ENCODE measurements at regions not wholly inside any gene's neighbourhood (a gene's known extent, or its start where the extent isn't known, plus 50 kb on each side); places are given as distances from the start of the nearest gene placed in this dataset.

DNA sequence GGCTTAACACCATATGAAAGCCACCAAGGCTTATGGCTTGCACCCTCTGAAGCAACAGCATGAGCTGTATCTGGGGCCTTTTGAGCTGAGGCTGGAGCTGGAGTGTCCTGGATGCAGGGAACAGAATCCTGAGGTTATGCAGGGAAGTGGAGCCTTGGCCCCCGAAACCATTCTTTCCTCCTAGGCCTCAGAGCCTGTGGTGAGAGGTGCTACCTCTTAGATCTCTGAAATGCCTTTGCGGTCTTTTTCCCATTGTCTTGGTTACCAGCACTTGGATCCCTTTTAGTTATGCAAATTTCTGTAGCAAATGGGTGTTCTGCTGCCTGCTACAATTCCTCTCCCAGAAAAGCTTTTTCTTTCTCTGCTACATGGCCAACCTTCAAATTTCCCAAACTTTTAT is 72.7 kb upstream of the CLPB start:
- no peak for DNase-seq (ENCODE audit: low spot score)
- H3K4me1 ChIP-seq (ENCODE audit: insufficient read depth), result no peaks in the 10 kb centered on the region
- no peaks in the 10 kb centered on the region for H3K9me3 ChIP-seq (ENCODE audit: low read depth)
- H3K4me3 ChIP-seq, result no peak overlapping the region
- H3K36me3 ChIP-seq (replicated peaks; ENCODE audit: insufficient read depth, low read depth), result no peaks in the 10 kb centered on the region
- TF ChIP-seq, protein P1, sequence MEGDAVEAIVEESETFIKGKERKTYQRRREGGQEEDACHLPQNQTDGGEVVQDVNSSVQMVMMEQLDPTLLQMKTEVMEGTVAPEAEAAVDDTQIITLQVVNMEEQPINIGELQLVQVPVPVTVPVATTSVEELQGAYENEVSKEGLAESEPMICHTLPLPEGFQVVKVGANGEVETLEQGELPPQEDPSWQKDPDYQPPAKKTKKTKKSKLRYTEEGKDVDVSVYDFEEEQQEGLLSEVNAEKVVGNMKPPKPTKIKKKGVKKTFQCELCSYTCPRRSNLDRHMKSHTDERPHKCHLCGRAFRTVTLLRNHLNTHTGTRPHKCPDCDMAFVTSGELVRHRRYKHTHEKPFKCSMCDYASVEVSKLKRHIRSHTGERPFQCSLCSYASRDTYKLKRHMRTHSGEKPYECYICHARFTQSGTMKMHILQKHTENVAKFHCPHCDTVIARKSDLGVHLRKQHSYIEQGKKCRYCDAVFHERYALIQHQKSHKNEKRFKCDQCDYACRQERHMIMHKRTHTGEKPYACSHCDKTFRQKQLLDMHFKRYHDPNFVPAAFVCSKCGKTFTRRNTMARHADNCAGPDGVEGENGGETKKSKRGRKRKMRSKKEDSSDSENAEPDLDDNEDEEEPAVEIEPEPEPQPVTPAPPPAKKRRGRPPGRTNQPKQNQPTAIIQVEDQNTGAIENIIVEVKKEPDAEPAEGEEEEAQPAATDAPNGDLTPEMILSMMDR (IDR thresholded peaks at IDR 0.05; ENCODE audit: poor library complexity), result no peak
- no peak for TF ChIP-seq EZH2phosphoT487 (IDR thresholded peaks at IDR 0.05; ENCODE audit: low read depth, severe bottlenecking, unreplicated experiment)
- no peak for TF ChIP-seq EZH2 (IDR thresholded peaks at IDR 0.05; ENCODE audit: borderline replicate concordance)
- no peaks in the 10 kb centered on the region for H3K9me2 ChIP-seq (replicated peaks; ENCODE audit: insufficient read depth)
- no peak overlapping the region for H3K4me2 ChIP-seq
- H2AFZ ChIP-seq, result no peak overlapping the region
- H3K27me3 ChIP-seq, result no peaks in the 10 kb centered on the region
- no peak overlapping the region for H3K27ac ChIP-seq
- no peaks in the 10 kb centered on the region for H3K79me2 ChIP-seq
- WGBS (ENCODE audit: low lambda C conversion rate, missing lambda C conversion rate), result 96% methylated on average over 2 of the region's 2 CpGs
- H4K20me1 ChIP-seq (ENCODE audit: insufficient read depth, poor library complexity, severe bottlenecking), result no peaks in the 10 kb centered on the region

DNA sequence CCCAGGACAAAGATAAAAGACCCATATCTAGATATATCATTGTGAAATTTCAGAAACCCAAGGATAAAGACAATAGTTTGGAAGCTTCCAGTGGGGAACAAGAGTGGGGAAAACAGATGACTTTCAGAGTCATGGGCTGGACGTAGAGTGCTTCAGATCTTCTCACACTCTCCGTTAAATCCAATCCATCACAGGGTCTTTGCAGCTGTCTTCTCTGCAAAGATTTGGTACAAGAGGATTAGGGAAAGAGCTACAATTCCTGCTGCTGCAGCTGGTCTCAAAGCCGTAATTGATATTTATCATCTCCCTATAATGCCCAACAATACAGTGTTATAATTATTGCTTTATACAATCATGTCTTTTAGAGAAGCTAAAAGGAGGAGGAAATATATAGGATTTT is 63.4 kb upstream of the CLPB start:
- Histone ChIP-seq H3K79me2 (no peaks in the 10 kb centered on the region), H3K27me3 (no peaks in the 10 kb centered on the region), H3K36me3 (replicated peaks; ENCODE audit: insufficient read depth, low read depth) (no peaks in the 10 kb centered on the region), H3K4me1 (ENCODE audit: insufficient read depth) (no peaks in the 10 kb centered on the region), H2AFZ (no peak overlapping the region), H3K9me2 (replicated peaks; ENCODE audit: insufficient read depth) (no peaks in the 10 kb centered on the region), H3K27ac (no peak overlapping the region), H4K20me1 (ENCODE audit: insufficient read depth, poor library complexity, severe bottlenecking) (no peaks in the 10 kb centered on the region), H3K4me3 (no peak overlapping the region), H3K9me3 (ENCODE audit: low read depth) (no peaks in the 10 kb centered on the region), H3K4me2 (no peak overlapping the region)
- WGBS (ENCODE audit: low lambda C conversion rate, missing lambda C conversion rate), result 48% methylated on average over 3 of the region's 3 CpGs
- no peak for TF ChIP-seq EZH2 (IDR thresholded peaks at IDR 0.05; ENCODE audit: borderline replicate concordance)
- TF ChIP-seq, protein P1 (IDR thresholded peaks at IDR 0.05; ENCODE audit: poor library complexity), result no peak
- TF ChIP-seq EZH2phosphoT487 (IDR thresholded peaks at IDR 0.05; ENCODE audit: low read depth, severe bottlenecking, unreplicated experiment), result no peak
- no peak for DNase-seq (ENCODE audit: low spot score)

DNA sequence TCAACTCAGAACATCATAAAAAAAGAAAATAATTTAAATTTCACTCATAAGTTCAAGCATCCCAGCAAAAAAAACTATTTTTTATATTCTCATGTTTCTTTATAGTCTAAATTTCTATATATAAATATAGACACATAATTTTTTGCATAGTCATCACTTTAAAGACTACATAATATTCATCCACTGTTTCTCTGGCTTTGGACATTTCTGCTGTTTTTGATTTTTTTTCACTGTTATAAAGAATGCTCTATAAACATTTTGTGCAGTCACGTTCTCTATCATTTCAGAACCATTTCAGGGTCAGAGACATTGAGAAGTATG is 59.7 kb upstream of the CLPB start:
- no peaks in the 10 kb centered on the region for H3K4me1 ChIP-seq (ENCODE audit: insufficient read depth)
- H3K9me3 ChIP-seq (ENCODE audit: low read depth), result no peaks in the 10 kb centered on the region
- no peaks in the 10 kb centered on the region for H3K79me2 ChIP-seq
- TF ChIP-seq EZH2 (IDR thresholded peaks at IDR 0.05; ENCODE audit: borderline replicate concordance) (no peak), EZH2phosphoT487 (IDR thresholded peaks at IDR 0.05; ENCODE audit: low read depth, severe bottlenecking, unreplicated experiment) (no peak)
- TF ChIP-seq, protein P1 (IDR thresholded peaks at IDR 0.05; ENCODE audit: poor library complexity), result no peak
- no peak overlapping the region for H3K4me3 ChIP-seq
- 55% methylated on average over 1 of the region's 1 CpG for WGBS (ENCODE audit: low lambda C conversion rate, missing lambda C conversion rate)
- no peaks in the 10 kb centered on the region for H3K27me3 ChIP-seq
- no peak for DNase-seq (ENCODE audit: low spot score)
- H2AFZ ChIP-seq, result no peak overlapping the region
- H3K27ac ChIP-seq, result no peak overlapping the region
- H3K9me2 ChIP-seq (replicated peaks; ENCODE audit: insufficient read depth), result no peaks in the 10 kb centered on the region
- H4K20me1 ChIP-seq (ENCODE audit: insufficient read depth, poor library complexity, severe bottlenecking), result no peaks in the 10 kb centered on the region
- no peaks in the 10 kb centered on the region for H3K36me3 ChIP-seq (replicated peaks; ENCODE audit: insufficient read depth, low read depth)
- no peak overlapping the region for H3K4me2 ChIP-seq
